ENCODE measurements at regions not wholly inside any gene's neighbourhood (a gene's known extent, or its start where the extent isn't known, plus 50 kb on each side); places are given as distances from the start of the nearest gene placed in this dataset.

- no peak for TF ChIP-seq POLR2A (IDR thresholded peaks at IDR 0.05)
- TF ChIP-seq CTCF (IDR thresholded peaks at IDR 0.05): no peak
Observed at GRCh38 chr6:48754641-48755040, 643.6 kb upstream of the PTCHD4 start.

Measured in prostate gland (tissue), 2 donors.